WTC11 (cell line): ENCODE measurements at regions not wholly inside any gene's neighbourhood (a gene's known extent, or its start where the extent isn't known, plus 50 kb on each side); places are given as distances from the start of the nearest gene placed in this dataset.

Experiments used
- ATAC-seq: fragments of 200-7000 bp; cut with Tn5 transposase; 2 replicates; pipeline ENCODE4 v1.10.0; 2021; ENCODE audit warnings: mild to moderate bottlenecking, moderate library complexity
- CTCF ChIA-PET: fragments of 300-600 bp; sonication (Branson Sonifier 250); formaldehyde crosslinking; loops from one replicate; lab custom pipeline; 2021; ENCODE audit warnings: antibody characterized with exemption; lab: Charles Lee
- POLR2A ChIA-PET: fragments of 350-600 bp; sonication (Branson Sonifier 250); formaldehyde crosslinking; loops from one replicate; lab custom pipeline; 2021; ENCODE audit warnings: antibody characterized with exemption; lab: Charles Lee
- DNase-seq: peaks from one replicate; pipeline ENCODE4 v3.0.0; 2021; ENCODE audit warnings: low spot score
- H3K27ac Mint-ChIP-seq: 2 replicates; pipeline ENCODE4 v1.8.0; 2021; ENCODE audit warnings: mixed read lengths
- H3K27me3 Mint-ChIP-seq: 2 replicates; pipeline ENCODE4 v1.8.0; 2021; ENCODE audit warnings: low read depth, mild to moderate bottlenecking, moderate library complexity, mixed read lengths
- H3K36me3 Mint-ChIP-seq: 2 replicates; pipeline ENCODE4 v1.8.0; 2021; ENCODE audit warnings: mixed read lengths
- H3K4me1 Mint-ChIP-seq: 2 replicates; pipeline ENCODE4 v1.8.0; 2022; ENCODE audit warnings: mixed read lengths
- H3K4me3 Mint-ChIP-seq: 2 replicates; pipeline ENCODE4 v1.8.0; 2021; ENCODE audit warnings: mild to moderate bottlenecking, moderate library complexity, mixed read lengths
- H3K9me3 Mint-ChIP-seq: 2 replicates; pipeline ENCODE4 v1.8.0; 2021; ENCODE audit warnings: mixed read lengths
- AFF4 ChIP-seq: sonication (generic); formaldehyde crosslinking; IDR thresholded peaks from 2 replicates; pipeline ENCODE4 v1.8.1; 2023; ENCODE audit warnings: mild to moderate bottlenecking, missing genetic modification reagents, borderline replicate concordance
- ARID4B ChIP-seq: sonication (generic); formaldehyde crosslinking; IDR thresholded peaks from 2 replicates; pipeline ENCODE4 v1.8.0; 2023; ENCODE audit warnings: missing genetic modification reagents, mild to moderate bottlenecking, borderline replicate concordance
- ATF1 ChIP-seq: sonication (generic); formaldehyde crosslinking; IDR thresholded peaks from 2 replicates; pipeline ENCODE4 v1.8.1; 2023; ENCODE audit warnings: mild to moderate bottlenecking, moderate library complexity, missing genetic modification reagents
- ATF3 ChIP-seq: sonication (generic); formaldehyde crosslinking; conservative IDR thresholded peaks from 2 replicates; pipeline ENCODE4 v1.8.1; 2022; ENCODE audit warnings: mild to moderate bottlenecking, missing genetic modification reagents
- CTCF ChIP-seq: fragments of 200-600 bp; IDR thresholded peaks from 2 replicates; pipeline ENCODE4 v1.8.0; 2022; ENCODE audit warnings: antibody characterized with exemption
- FOXP4 ChIP-seq: sonication (generic); formaldehyde crosslinking; IDR thresholded peaks from 2 replicates; pipeline ENCODE4 v1.8.0; 2022; ENCODE audit warnings: mild to moderate bottlenecking, missing genetic modification reagents
- GABPB1 ChIP-seq: sonication (generic); formaldehyde crosslinking; IDR thresholded peaks from 2 replicates; pipeline ENCODE4 v1.8.1; 2023; ENCODE audit warnings: mild to moderate bottlenecking, missing genetic modification reagents
- GRHL2 ChIP-seq: fragments of 250-450 bp; sonication (Bioruptor Pico); IDR thresholded peaks from 2 replicates; pipeline ENCODE4 v1.8.0; 2022; ENCODE audit warnings: mild to moderate bottlenecking, moderate library complexity; ENCODE audit not compliant: insufficient replicate concordance, severe bottlenecking
- NFATC4 ChIP-seq: fragments of 250-450 bp; sonication (Bioruptor Pico); IDR thresholded peaks from 2 replicates; pipeline ENCODE4 v1.9.0; 2021; ENCODE audit warnings: mild to moderate bottlenecking
- RELA ChIP-seq: sonication (generic); formaldehyde crosslinking; IDR thresholded peaks from 2 replicates; pipeline ENCODE4 v1.8.1; 2022; ENCODE audit warnings: missing genetic modification reagents, mild to moderate bottlenecking, borderline replicate concordance
- TP53 ChIP-seq: sonication (generic); formaldehyde crosslinking; IDR thresholded peaks from 2 replicates; pipeline ENCODE4 v1.8.1; 2023; ENCODE audit warnings: mild to moderate bottlenecking, missing genetic modification reagents
- ZNF281 ChIP-seq: sonication (generic); formaldehyde crosslinking; IDR thresholded peaks from 2 replicates; pipeline ENCODE4 v1.8.0; 2023; ENCODE audit warnings: mild to moderate bottlenecking, missing genetic modification reagents
- ZSCAN18 ChIP-seq: fragments of 250-450 bp; sonication (Bioruptor Pico); IDR thresholded peaks from 2 replicates; pipeline ENCODE4 v2.1.2; 2022; ENCODE audit warnings: mild to moderate bottlenecking, moderate library complexity

GRCh38 chr3:82137861-82138260, 376.4 kb upstream of the GBE1 start:
- TF ChIP-seq ARID4B (CRISPR knock-in tag) (no peak), GABPB1 (CRISPR knock-in tag) (no peak), ZSCAN18 (no peak), TP53 (CRISPR knock-in tag) (no peak), AFF4 (CRISPR knock-in tag) (no peak), ATF3 (CRISPR knock-in tag) (no peak), GRHL2 (CRISPR knock-in tag) (no peak), FOXP4 (CRISPR knock-in tag) (no peak), ATF1 (no peak), RELA (CRISPR knock-in tag) (no peak), CTCF (no peak), NFATC4 (no peak), ZNF281 (CRISPR knock-in tag) (no peak)
- Mint-ChIP-seq H3K4me3 (no peak overlapping the region), H3K27ac (no peak overlapping the region), H3K27me3 (no peaks in the 10 kb centered on the region), H3K36me3 (peaks cover 8% of the 10 kb centered on the region; the same call in 1 of the 2 replicates), H3K4me1 (0 out of 2 replicates have a peak, but pooled peaks cover under 1% of the 10 kb centered on the region), H3K9me3 (peaks cover 13% of the 10 kb centered on the region)
- ChIA-PET POLR2A (no interaction called here), CTCF (no interaction called here)
- ATAC-seq, result no peak
- DNase-seq, result no peak
